Epithelial cell of proximal tubule (primary cell): ENCODE measurements at regions not wholly inside any gene's neighbourhood (a gene's known extent, or its start where the extent isn't known, plus 50 kb on each side); places are given as distances from the start of the nearest gene placed in this dataset.

ENCODE experiments used
- DNase-seq: peaks from one replicate; pipeline ENCODE4 v3.0.0-alpha.2; 2011; ENCODE audit warnings: low read depth
- H3K4me3 ChIP-seq: 2 replicates; pipeline ENCODE4 v1.5.1; 2011; ENCODE audit warnings: low read depth, mild to moderate bottlenecking, low read length
- CTCF ChIP-seq: conservative IDR thresholded peaks from 2 replicates; pipeline ENCODE4 v1.5.1; 2012; ENCODE audit warnings: low read depth, mild to moderate bottlenecking, low read length

DNA sequence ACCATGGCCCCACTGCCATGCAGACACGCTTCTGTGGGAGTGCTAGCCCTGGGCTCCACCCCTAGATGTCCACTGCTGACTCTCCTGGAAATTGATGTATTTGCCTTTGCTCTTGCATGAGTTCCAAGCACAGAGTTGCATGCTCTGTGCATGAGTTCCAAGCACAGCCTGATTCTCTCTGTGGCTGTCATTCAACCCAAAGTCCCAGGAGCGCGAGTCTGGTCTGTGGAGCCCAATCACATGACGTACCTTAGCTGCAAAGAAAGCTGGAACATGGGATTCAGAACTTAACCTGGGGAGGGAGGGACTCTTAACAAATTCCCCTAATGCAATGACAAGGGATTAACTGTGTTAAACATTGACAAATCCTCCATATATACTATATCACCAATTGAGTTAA is 114.3 kb upstream of the SLC24A3 start:
- no peak overlapping the region for H3K4me3 ChIP-seq
- no peak for TF ChIP-seq CTCF
- DNase-seq: no peak

DNA sequence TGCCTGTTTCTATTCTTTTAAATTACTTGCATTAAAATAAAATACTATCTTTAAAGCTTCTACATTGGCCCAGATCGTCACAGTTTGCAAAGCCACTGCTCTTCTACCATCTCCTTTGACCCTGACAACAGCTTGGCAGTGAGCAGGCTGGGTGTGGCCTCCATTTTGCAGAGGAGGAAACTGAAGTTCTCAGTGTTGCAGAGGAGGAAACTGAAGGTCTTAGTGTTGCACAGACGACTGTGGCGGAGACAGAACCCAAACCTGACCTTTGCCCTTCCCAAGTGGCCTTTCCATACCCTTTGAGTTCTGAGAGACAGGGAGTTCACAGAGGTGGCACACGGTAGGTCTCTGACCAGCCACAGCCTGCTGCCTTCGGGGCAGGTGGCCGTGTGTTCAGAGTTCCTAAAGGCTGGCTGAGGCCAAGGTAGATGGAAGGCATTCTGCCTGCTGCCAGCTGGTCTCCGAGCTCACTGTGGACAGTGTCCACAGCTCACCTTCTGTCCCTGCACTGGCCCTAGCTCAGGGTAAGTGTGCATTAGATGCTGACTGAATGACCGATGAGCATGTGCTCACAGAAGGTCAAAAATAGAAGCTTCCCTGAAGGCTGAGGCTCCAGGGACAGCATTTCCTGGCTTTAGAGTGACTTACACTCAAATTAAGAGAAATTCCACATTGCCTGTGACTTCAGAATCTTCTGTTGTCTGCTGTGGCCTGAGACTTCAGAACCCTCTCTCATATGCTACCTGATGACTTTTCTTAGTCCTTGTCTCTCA is 113.5 kb upstream of the SLC24A3 start:
- no peak overlapping the region for H3K4me3 ChIP-seq
- no peak for DNase-seq
- TF ChIP-seq CTCF: no peak

- DNase-seq: no peak
- TF ChIP-seq CTCF: no peak
- H3K4me3 ChIP-seq: no peak overlapping the region
Observed at GRCh38 chr20:19099596-19100545, 112.6 kb upstream of the SLC24A3 start.

DNA sequence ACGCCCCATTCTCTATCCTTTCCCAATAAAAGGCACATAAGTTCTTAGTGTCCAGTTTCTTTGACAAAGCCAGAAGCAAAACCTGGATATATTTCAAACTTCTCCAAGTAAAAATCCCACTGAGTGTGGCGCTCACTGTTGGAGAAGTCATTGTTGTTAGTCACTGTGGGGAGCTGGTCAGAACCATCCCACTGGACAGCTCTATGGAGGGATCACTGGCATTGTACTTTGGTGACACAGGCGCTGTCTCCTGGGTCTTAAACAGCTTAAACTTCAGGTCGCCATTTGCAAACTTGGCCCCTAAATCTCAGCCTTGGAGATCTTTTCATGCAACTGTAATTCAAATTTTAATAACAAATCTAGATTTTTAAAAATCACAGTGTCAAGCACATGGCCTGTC is 111.5 kb upstream of the SLC24A3 start:
- no peak for DNase-seq
- no peak for TF ChIP-seq CTCF
- H3K4me3 ChIP-seq: no peak overlapping the region

- no peak for TF ChIP-seq CTCF
- H3K4me3 ChIP-seq: no peak overlapping the region
Observed at GRCh38 chr20:19104186-19104585, 108.3 kb upstream of the SLC24A3 start.

GRCh38 chr20:19108155-19108554 is 104.3 kb upstream of the SLC24A3 start:
- no peak for TF ChIP-seq CTCF
- no peak for DNase-seq
- H3K4me3 ChIP-seq: no peak overlapping the region

More at GRCh38 chr20:19104186-19104585, 108.3 kb upstream of the SLC24A3 start:
- no peak for DNase-seq
